Right forelimb (tissue), 1 donor: ENCODE measurements at regions not wholly inside any gene's neighbourhood (a gene's known extent, or its start where the extent isn't known, plus 50 kb on each side); places are given as distances from the start of the nearest gene placed in this dataset.

Source experiments
- DNase-seq: peaks from one replicate; pipeline ENCODE4 v3.0.0-alpha.2; 2018

GRCh38 chr2:168340931-168341330 lies 93.5 kb upstream of the STK39 start:
- no peak for DNase-seq

- DNase-seq = no peak
Measured at GRCh38 chr2:168343586-168343985, 96.2 kb upstream of the STK39 start.

GRCh38 chr2:168344706-168345105 lies 97.3 kb upstream of the STK39 start:
- DNase-seq = no peak

GRCh38 chr2:168345601-168346000 lies 98.2 kb upstream of the STK39 start:
- DNase-seq = no peak

- peak; percentile 83 for DNase-seq
Measured at GRCh38 chr2:168346725-168347477, 99.5 kb upstream of the STK39 start.

GRCh38 chr2:168348076-168348475 lies 100.7 kb upstream of the STK39 start:
- no peak for DNase-seq

GRCh38 chr2:168350380-168350779 lies 103.0 kb upstream of the STK39 start:
- no peak for DNase-seq

- no peak for DNase-seq
Measured at GRCh38 chr2:168353251-168353650, 102.8 kb upstream of the CERS6 start.

- no peak for DNase-seq
Measured at GRCh38 chr2:168354499-168354898, 101.6 kb upstream of the CERS6 start.

GRCh38 chr2:168355121-168355520 lies 101.0 kb upstream of the CERS6 start:
- DNase-seq = no peak

- DNase-seq = no peak
Measured at GRCh38 chr2:168355779-168356476, 100.1 kb upstream of the CERS6 start.

- DNase-seq = no peak
Measured at GRCh38 chr2:168356477-168356835, 99.6 kb upstream of the CERS6 start.

- no peak for DNase-seq
Measured at GRCh38 chr2:168357797-168358472, 98.1 kb upstream of the CERS6 start.

- DNase-seq = no peak
Measured at GRCh38 chr2:168359082-168359481, 97.0 kb upstream of the CERS6 start.

- DNase-seq = no peak
Measured at GRCh38 chr2:168363347-168364092, 92.6 kb upstream of the CERS6 start.

GRCh38 chr2:168365094-168365621 lies 90.9 kb upstream of the CERS6 start:
- DNase-seq = no peak

GRCh38 chr2:168369031-168369430 lies 87.0 kb upstream of the CERS6 start:
- DNase-seq = no peak

- no peak for DNase-seq
Measured at GRCh38 chr2:168371273-168372019, 84.6 kb upstream of the CERS6 start.

GRCh38 chr2:168373468-168373867 lies 82.6 kb upstream of the CERS6 start:
- DNase-seq = no peak

- DNase-seq = no peak
Measured at GRCh38 chr2:168375195-168375798, 80.8 kb upstream of the CERS6 start.

- DNase-seq = no peak
Measured at GRCh38 chr2:168378960-168379669, 77.0 kb upstream of the CERS6 start.
